DND-41 (cell line): ENCODE measurements at regions not wholly inside any gene's neighbourhood (a gene's known extent, or its start where the extent isn't known, plus 50 kb on each side); places are given as distances from the start of the nearest gene placed in this dataset.

ENCODE experiments used
- ATAC-seq: fragments of 200-7000 bp; cut with Tn5 transposase; 3 replicates; pipeline ENCODE4 v1.9.1; 2021; ENCODE audit warnings: low read depth; ENCODE audit not compliant: insufficient read depth
- DNase-seq: peaks from one replicate; pipeline ENCODE4 v3.0.0-alpha.2; 2020
- H2AFZ ChIP-seq: 2 replicates; pipeline ENCODE4 v1.6.0; 2012; ENCODE audit warnings: low read depth, low read length
- H3K27ac ChIP-seq: 2 replicates; pipeline ENCODE4 v1.5.1; 2012; ENCODE audit warnings: low read length, inconsistent platforms
- H3K27me3 ChIP-seq: fragments of 200-600 bp; sonication (generic); 2 replicates; pipeline ENCODE4 v1.6.0; 2012; ENCODE audit warnings: low read length, mild to moderate bottlenecking, inconsistent platforms; ENCODE audit not compliant: insufficient read depth, poor library complexity
- H3K36me3 ChIP-seq: 2 replicates; pipeline ENCODE4 v1.5.1; 2012; ENCODE audit warnings: low read length, inconsistent platforms; ENCODE audit not compliant: insufficient read depth
- H3K4me1 ChIP-seq: 2 replicates; pipeline ENCODE4 v1.5.1; 2012; ENCODE audit warnings: mild to moderate bottlenecking, low read length; ENCODE audit not compliant: insufficient read depth
- H3K4me2 ChIP-seq: 2 replicates; pipeline ENCODE4 v1.6.0; 2012; ENCODE audit warnings: mild to moderate bottlenecking, moderate library complexity, low read length, inconsistent platforms; ENCODE audit not compliant: insufficient read depth
- H3K4me3 ChIP-seq, 2 experiments: fragments of 200-600 bp in 1 of 2; shearing (Covaris generic) in 1 of 2; 2 replicates each; pipeline ENCODE4 v1.5.1; 2012 to 2016; ENCODE audit warnings: inconsistent platforms in 2 of 2, low read length in 2 of 2, mild to moderate bottlenecking in 2 of 2, low read depth in 1 of 2, moderate library complexity in 1 of 2
- H3K79me2 ChIP-seq: 2 replicates; pipeline ENCODE4 v1.6.0; 2012; ENCODE audit warnings: low read length, inconsistent platforms; ENCODE audit not compliant: insufficient read depth
- H3K9ac ChIP-seq: 2 replicates; pipeline ENCODE4 v1.6.0; 2012; ENCODE audit warnings: low read depth, mild to moderate bottlenecking, inconsistent platforms, low read length, moderate library complexity
- H3K9me3 ChIP-seq: 2 replicates; pipeline ENCODE4 v1.5.1; 2012; ENCODE audit warnings: low read length, moderate library complexity, mild to moderate bottlenecking, inconsistent platforms; ENCODE audit not compliant: insufficient read depth, severe bottlenecking
- H4K20me1 ChIP-seq: 2 replicates; pipeline ENCODE4 v1.6.0; 2012; ENCODE audit warnings: low read length; ENCODE audit not compliant: insufficient read depth
- EZH2 ChIP-seq: IDR thresholded peaks from 3 replicates; pipeline ENCODE4 v1.6.1; 2012; ENCODE audit warnings: borderline replicate concordance, low read depth, mild to moderate bottlenecking, moderate library complexity, low read length, inconsistent platforms; ENCODE audit not compliant: severe bottlenecking
- TF ChIP-seq, protein P1 (sequence below): IDR thresholded peaks from 2 replicates; pipeline ENCODE4 v1.5.1; 2012; ENCODE audit warnings: borderline replicate concordance, low read length, moderate library complexity, mild to moderate bottlenecking; ENCODE audit not compliant: poor library complexity, severe bottlenecking; ENCODE audit errors: extremely low read depth

- Histone ChIP-seq H3K9me3 (no peaks in the 10 kb centered on the region), H3K27ac (no peak overlapping the region), H3K4me1 (no peaks in the 10 kb centered on the region), H3K27me3 (peaks cover 2% of the 10 kb centered on the region), H3K79me2 (no peaks in the 10 kb centered on the region), H3K9ac (no peak overlapping the region), H2AFZ (no peak overlapping the region), H4K20me1 (no peaks in the 10 kb centered on the region), H3K36me3 (no peaks in the 10 kb centered on the region), H3K4me3 (no peak overlapping the region), H3K4me2 (no peak overlapping the region)
- TF ChIP-seq, protein P1, sequence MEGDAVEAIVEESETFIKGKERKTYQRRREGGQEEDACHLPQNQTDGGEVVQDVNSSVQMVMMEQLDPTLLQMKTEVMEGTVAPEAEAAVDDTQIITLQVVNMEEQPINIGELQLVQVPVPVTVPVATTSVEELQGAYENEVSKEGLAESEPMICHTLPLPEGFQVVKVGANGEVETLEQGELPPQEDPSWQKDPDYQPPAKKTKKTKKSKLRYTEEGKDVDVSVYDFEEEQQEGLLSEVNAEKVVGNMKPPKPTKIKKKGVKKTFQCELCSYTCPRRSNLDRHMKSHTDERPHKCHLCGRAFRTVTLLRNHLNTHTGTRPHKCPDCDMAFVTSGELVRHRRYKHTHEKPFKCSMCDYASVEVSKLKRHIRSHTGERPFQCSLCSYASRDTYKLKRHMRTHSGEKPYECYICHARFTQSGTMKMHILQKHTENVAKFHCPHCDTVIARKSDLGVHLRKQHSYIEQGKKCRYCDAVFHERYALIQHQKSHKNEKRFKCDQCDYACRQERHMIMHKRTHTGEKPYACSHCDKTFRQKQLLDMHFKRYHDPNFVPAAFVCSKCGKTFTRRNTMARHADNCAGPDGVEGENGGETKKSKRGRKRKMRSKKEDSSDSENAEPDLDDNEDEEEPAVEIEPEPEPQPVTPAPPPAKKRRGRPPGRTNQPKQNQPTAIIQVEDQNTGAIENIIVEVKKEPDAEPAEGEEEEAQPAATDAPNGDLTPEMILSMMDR: no peak
- TF ChIP-seq EZH2: no peak
- ATAC-seq (no peak), DNase-seq (no peak)
Measured at GRCh38 chr13:76790526-76790925, 95.7 kb downstream of the KCTD12 start.

- H3K4me1 ChIP-seq: no peaks in the 10 kb centered on the region
- no peak for DNase-seq
Measured at GRCh38 chr13:76783798-76784197, 102.4 kb downstream of the KCTD12 start.

DNA sequence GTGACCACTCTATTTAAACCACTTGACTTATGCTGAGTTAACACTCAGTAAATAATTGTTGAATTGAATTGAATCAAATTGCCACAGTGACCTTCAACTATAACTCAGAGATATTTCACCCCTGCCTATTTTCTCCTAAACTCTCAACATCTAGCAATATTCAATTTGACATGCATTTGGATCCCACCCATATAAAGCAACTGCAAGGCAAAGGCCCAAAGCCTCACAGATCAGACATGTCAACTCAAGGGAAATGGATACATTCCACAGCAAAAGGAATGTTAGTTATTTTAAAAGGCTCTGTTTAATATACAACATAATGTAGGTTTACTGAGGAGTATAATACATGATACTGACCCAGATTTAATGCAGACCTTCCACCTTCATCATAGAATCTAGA, 107.4 kb downstream of the KCTD12 start:
- ATAC-seq: no peak
- H3K9ac ChIP-seq: no peak overlapping the region
- H3K4me1 ChIP-seq: no peaks in the 10 kb centered on the region
- no peak for DNase-seq
- H3K27me3 ChIP-seq: no peaks in the 10 kb centered on the region
- no peak for TF ChIP-seq EZH2
- TF ChIP-seq, protein P1: no peak
- H3K4me2 ChIP-seq: no peak overlapping the region
- H4K20me1 ChIP-seq: no peaks in the 10 kb centered on the region
- no peak overlapping the region for H2AFZ ChIP-seq
- H3K4me3 ChIP-seq: no peak overlapping the region
- no peaks in the 10 kb centered on the region for H3K9me3 ChIP-seq
- no peaks in the 10 kb centered on the region for H3K79me2 ChIP-seq
- no peaks in the 10 kb centered on the region for H3K36me3 ChIP-seq
- no peak overlapping the region for H3K27ac ChIP-seq

More at GRCh38 chr13:76783798-76784197, 102.4 kb downstream of the KCTD12 start:
- no peak overlapping the region for H3K4me2 ChIP-seq
- no peaks in the 10 kb centered on the region for H3K79me2 ChIP-seq
- H4K20me1 ChIP-seq: no peaks in the 10 kb centered on the region
- no peak for ATAC-seq
- no peaks in the 10 kb centered on the region for H3K27me3 ChIP-seq
- H3K4me3 ChIP-seq: no peak overlapping the region
- no peaks in the 10 kb centered on the region for H3K36me3 ChIP-seq
- no peaks in the 10 kb centered on the region for H3K9me3 ChIP-seq
- H3K9ac ChIP-seq: no peak overlapping the region
- no peak overlapping the region for H2AFZ ChIP-seq
- no peak overlapping the region for H3K27ac ChIP-seq
- TF ChIP-seq, protein P1: no peak
- TF ChIP-seq EZH2: no peak

GRCh38 chr13:76777096-76777495, 109.1 kb downstream of the KCTD12 start:
- ATAC-seq (no peak), DNase-seq (no peak)
- H3K4me1 ChIP-seq: no peaks in the 10 kb centered on the region
- no peak for TF ChIP-seq EZH2
- TF ChIP-seq, protein P1: no peak
- no peaks in the 10 kb centered on the region for H4K20me1 ChIP-seq
- no peak overlapping the region for H3K4me2 ChIP-seq
- H3K27me3 ChIP-seq: no peaks in the 10 kb centered on the region
- H3K79me2 ChIP-seq: no peaks in the 10 kb centered on the region
- no peak overlapping the region for H2AFZ ChIP-seq
- H3K36me3 ChIP-seq: no peaks in the 10 kb centered on the region
- no peaks in the 10 kb centered on the region for H3K9me3 ChIP-seq
- H3K4me3 ChIP-seq: no peak overlapping the region
- H3K27ac ChIP-seq: no peak overlapping the region
- H3K9ac ChIP-seq: no peak overlapping the region
